GM21526 (cell line): ENCODE measurements at regions not wholly inside any gene's neighbourhood (a gene's known extent, or its start where the extent isn't known, plus 50 kb on each side); places are given as distances from the start of the nearest gene placed in this dataset.

Experiments
- ATAC-seq: cut with Tn5 transposase; IDR thresholded peaks from one replicate; pipeline ENCODE4 v1.9.1; 2021; ENCODE audit warnings: moderate library complexity; ENCODE audit not compliant: unreplicated experiment, low FRiP score

- no peak for ATAC-seq
Observed at GRCh38 chr4:15361529-15361928, 66.3 kb upstream of the C1QTNF7 start.

- ATAC-seq, result no peak
Observed at GRCh38 chr4:15362541-15362940, 65.3 kb upstream of the C1QTNF7 start.

- ATAC-seq, result no peak
Observed at GRCh38 chr4:15364183-15364582, 63.6 kb upstream of the C1QTNF7 start.

- ATAC-seq, result no peak
Observed at GRCh38 chr4:15365641-15366040, 62.2 kb upstream of the C1QTNF7 start.

- no peak for ATAC-seq
Observed at GRCh38 chr4:15366721-15367120, 61.1 kb upstream of the C1QTNF7 start.

- ATAC-seq, result no peak
Observed at GRCh38 chr4:15368856-15369255, 59.0 kb upstream of the C1QTNF7 start.

- ATAC-seq, result no peak
Observed at GRCh38 chr4:15370296-15370695, 57.5 kb upstream of the C1QTNF7 start.

- no peak for ATAC-seq
Observed at GRCh38 chr4:15373363-15373762, 54.5 kb upstream of the C1QTNF7 start.

GRCh38 chr4:15374656-15375055, 53.2 kb upstream of the C1QTNF7 start:
- ATAC-seq, result no peak

- ATAC-seq, result no peak
Observed at GRCh38 chr4:15375667-15376066, 52.2 kb upstream of the C1QTNF7 start.

GRCh38 chr4:15376145-15376544, 51.7 kb upstream of the C1QTNF7 start:
- ATAC-seq, result no peak

- no peak for ATAC-seq
Observed at GRCh38 chr4:15376594-15376993, 51.2 kb upstream of the C1QTNF7 start.
